ENCODE measurements at regions not wholly inside any gene's neighbourhood (a gene's known extent, or its start where the extent isn't known, plus 50 kb on each side); places are given as distances from the start of the nearest gene placed in this dataset.
A peak's percentile ranks its signal among the peaks of the same experiment; 100 is the strongest.

DNA sequence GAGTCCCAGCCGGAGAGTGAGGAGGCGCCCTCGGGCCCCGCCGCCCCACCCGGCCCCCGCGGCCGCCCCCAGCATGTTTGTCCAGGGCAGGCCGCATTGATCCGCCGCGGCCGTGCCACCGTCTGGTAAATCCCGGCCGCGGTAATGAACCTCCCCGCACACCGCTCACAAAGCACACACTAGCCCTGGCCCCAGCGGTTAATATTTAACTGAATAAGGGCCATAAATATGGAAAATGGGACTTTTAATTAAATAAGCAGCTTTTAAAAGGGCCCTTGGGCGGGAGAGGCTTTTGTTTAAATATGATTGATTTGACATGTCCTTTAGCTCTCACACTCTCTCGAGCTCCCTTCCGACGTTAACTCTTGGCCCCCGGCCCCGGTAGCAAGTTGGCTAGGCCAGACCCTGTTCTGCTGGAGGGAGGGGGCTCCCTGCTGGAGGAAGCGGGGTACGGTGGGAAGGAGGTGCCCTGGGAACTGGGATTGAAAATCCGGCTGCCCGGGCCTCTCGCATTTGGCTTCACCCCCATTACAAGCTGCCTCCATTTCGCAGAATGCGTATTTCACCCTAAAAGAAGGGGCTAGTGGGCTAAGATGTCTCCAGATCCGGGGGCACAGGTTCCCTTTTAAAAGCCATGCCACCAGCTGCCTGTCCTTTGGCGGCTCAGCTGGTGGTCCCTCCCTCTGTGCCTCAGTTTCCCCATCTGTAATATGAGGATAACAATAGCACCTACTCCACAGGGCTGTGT is 199.8 kb downstream of the RBM19 start:
- peak; percentile 95 for DNase-seq

DNA sequence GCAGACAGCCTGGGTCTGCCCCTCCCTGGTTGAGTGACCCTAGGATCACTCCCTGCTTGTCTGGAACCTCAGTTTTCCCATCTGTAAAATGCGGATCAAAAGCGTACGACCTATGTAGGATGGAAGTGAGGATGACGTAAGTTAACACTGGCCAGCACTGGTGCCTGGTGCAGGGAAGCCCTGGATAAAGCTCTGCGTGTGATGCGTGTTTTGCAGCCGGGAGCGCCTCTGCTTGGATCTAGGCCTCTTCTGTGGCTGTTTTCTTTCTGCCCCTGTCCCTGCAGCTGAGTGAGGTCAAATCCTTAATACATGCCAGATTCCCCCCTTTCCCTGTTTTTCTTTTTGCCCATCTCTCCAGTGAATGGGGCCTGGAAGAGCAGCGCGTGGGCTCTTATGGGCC is 201.5 kb downstream of the RBM19 start:
- DNase-seq = no peak

DNA sequence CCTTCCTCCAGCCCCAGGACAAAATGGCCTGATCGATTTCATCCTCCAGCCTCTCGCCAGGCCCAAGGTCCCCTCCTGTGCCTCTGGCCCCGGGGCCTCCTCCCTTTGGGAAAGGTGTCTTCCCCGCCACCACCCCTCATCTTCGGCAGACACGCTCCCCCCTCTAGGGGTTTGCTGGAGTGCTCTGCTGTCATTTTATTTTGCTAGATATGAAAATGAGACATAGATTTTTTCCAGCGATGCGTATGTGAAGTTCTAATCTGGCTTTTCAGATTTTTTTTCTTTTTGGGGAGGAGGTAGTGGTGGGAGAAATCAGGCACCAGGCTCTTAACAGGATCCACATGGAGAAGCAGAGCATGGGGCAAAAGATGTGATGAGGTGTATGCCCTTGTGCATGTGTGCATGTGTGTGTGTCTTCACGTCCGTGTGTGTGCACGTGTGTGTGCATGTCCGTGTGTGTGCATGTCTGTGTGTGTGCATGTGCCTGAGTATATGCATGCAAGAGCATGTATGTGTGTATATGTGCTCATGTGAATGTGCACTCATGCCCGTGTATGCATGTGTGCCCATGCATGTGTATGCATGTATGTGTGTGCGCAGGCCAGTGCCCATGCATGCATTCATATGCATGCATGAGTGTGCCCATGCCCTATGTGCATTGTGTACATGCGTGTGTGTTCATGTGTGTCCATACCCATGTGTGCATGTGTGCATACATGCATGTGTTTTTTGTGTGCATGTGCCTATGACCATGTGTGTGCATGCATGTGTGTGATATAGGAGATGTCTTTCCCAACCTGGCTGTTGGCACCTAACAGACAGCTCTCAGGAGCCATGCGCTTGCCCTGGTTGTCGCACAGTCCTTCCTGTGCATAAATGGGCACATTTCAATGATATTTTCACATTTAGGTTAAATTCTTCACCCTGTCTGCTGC is 203.0 kb downstream of the RBM19 start:
- no peak for DNase-seq

DNA sequence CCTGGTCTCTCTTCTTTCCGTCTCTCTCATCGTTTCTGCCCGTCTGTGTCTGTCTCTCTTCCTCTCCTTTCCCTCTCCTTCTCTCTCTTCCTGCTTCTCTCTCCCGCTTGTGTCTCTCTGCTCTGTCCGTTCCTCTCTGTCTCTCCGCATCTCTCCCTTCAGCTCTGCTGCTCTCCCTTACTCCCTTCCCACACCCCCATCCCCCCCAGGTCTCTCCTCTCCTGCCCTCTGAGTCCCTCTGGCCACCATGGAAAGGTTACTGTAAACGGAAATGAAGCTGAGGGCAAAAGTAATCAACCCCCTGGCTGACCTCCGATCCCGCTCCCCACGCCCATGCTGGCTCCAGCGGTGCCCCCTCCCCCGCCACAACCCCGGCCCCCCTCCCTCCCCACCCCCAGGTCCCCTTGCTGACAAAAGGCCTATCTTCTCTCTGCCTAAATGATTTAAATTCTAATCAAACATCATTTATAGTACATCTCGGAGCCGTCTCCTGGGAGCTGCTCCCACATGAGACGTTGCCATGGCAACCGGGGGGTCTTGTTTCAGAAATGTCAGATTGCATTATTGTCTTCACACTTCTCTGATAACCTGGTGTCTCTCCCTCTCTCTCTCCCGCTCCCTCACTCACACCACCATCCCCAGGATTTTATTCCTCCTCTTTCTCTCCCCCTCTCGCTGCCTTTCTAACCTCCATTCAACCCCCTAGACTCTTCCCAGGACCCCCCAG is 203.8 kb downstream of the RBM19 start:
- peak; percentile 21 for DNase-seq

DNA sequence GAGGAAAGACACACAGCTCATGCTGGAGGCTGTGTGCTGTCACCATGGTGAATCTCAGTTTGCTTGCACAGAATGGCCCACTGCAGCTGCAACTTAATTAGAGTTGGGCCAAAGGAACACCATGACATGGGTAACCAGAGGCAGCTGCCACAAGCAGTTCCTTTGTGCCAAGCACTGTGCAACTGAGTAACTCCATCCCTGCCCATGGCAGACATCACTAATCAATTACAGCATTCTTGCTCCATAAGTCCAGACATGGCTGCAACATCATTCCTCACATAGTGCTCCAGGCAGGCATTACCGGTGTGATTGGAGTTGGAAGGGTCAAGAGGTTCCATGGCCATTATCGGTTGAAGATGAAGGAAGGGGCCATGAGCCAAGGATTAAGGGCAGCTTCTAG is 207.0 kb downstream of the RBM19 start:
- peak; percentile 29 for DNase-seq

DNA sequence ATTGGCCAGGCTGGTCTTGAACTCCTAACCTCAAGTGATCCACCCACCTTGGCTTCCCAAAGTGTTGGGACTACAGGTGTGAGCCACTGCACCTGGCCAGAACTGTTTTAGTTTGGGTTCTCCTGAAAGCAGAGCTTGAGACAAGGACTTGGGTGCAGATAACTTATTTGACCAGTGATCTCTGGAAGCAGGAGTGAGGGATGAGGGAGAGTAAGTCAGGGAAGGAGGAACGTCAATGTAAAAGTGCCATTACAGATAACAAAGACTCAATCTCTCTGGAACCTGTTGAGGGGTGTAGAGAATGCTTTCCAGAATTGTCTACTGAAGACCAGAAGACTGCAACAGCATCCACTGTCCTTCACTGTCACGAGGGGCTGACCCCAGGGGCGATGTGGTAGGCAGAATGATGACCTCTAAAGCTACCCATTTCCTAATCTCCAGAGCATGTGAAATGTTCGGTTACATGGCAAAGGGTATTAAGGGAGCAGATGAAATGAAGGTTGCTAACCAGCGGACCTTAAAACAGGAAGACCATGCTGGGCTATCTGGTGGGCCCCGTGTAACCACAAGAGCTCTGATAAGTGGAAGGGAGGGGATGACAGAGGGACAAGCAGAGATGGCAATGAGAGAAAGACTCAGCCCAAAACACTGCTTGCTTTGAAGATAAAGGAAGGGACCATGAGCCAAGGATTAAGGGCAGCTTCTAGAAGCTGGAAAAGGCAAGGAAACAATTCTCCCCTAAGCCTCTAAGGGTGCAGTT is 207.8 kb downstream of the RBM19 start:
- DNase-seq = no peak

DNA sequence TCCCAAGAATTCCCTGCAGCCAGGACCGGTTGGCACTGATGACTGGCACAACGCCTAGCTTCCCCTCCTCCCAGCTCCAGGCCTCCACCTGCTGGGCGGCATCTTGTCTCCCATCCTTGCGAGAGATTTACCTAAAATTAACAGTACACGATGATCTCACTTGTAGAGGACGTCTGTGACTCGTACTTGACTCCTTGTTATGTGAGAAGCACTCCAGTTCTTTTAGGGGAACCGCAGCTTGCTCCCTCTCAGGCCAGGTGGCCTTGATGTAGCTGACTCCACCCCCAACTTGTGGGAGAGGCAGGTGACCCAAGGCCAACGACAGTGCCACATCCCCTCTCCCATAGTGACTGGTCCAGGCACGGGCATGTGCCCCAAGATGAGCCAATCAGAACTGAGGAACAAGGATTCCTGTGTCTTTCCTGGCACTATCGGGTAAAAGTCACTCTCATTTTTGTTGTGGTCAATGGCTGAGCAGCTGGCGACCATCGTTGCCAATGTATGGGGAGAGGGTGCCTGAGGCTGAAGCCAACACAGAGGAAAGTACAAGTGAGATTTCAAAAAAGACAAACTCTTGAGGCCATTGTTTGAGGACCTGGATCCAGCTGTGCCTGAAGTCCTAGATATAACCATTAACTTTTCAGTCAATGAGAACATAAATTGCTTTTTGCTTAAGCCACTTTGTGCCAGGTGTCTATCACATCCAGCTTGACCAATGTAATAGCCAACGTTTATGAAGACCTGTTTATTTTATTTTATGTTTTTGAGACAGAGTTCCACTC is 208.7 kb downstream of the RBM19 start:
- DNase-seq = peak; percentile 62

DNA sequence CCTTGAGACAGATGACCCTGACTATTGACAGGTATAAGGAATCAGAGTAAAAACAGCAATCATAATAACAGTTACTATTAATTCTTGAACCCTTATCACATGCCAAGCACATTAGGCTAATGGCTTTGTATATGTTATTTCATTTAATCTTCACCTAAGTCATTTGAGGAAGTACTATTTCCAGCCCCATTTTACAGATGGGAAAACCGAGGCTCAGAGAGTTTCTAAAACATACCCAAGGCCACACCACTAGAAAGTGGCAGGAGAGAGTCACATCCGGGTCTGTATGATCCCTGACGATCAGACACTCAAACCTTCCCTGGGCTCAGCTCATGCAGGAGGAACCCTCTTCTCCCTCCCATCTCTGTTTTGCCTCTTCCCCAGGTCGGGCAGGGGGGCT is 209.5 kb downstream of the RBM19 start:
- DNase-seq = no peak

DNA sequence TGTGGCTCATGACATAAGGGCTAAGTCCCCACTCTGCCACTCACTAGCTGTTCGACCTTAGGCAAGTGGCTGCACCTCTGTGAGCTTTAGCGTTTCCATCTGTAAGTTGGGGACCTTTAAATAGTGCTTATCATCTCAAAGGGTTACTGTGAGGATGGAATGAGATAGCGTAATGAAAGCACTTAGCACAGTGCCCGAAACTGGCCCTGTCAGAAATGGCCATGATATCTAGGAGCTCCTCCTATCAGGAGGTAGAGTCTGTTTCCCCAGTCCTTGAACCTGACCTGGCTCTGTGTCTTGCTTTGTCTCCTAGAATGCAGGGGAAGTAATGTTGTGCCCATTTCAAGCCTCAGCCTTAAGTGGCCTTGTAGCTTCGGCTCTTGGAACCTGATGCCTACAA is 211.0 kb downstream of the RBM19 start:
- no peak for DNase-seq

DNA sequence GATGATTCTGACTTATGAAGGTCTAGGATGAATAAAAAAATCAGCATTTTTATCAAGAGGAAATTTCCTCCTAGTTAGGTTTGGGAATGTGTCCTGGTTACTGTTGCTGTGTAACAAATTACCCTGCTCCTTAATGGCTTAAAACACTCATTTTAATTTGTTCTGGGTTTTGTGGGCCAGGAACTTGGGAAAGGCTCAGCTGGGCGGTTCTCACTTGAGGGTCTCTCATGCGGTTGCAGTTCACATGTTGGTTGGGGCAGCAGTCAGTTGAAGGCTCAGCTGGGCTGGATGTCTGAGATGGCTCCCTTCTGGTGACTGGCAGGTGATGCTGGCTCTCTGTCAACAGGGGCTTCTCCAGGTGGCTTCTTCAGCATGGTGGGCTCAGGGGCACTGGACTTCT is 214.6 kb downstream of the RBM19 start:
- no peak for DNase-seq

DNA sequence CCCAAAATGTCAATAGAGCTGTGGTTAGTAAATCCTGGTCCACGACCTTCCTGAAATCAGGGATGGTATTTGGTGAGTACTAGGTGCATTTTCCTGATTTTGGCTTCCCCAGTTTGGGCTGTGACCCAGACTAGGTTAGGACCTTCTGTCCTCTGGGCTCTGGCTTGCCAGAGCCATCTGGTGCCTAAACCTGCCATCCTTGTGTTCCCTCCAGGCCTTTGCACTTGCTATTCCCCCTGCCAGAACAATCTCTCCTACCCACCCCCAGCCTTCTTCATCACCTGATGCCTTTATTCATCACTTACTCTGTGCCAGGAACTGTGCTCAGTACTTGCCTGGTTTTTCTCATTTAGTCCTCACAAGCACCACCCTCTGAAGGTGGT is 216.7 kb downstream of the RBM19 start:
- DNase-seq = no peak

DNA sequence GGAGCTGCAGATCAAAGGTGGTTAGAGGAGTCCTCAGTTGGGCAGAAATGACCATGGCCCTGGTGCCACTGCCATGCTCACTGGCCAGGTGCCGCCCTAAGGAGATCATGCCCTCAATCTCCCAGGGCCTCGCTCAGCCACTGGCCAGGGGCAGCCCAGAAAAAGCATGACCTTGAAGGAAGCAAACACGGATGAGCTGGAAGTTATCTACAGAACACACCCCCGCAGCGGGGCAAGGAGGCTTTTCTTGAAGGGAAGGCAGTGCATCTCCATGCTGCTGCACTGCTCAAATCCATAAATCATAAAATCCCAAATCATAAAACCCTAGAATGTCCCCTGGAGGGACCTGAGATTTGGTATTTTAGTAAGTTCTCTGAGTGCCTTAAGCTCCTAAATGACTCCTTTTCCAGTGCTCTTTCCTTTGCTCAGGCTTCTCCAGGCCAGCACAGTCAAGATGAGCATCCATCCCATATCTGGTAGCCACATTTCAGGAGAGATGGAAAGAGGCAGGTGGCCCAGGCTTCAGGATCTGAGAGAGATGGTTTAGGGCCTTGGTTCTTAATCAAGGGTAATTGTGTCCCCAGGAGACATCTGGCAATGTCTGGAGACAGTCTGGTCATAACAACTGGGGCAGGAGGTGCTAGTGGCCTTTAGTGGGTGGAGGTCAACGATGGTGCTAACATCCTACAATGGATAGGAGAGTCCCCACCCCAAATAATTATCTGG is 217.3 kb downstream of the RBM19 start:
- DNase-seq = no peak

DNA sequence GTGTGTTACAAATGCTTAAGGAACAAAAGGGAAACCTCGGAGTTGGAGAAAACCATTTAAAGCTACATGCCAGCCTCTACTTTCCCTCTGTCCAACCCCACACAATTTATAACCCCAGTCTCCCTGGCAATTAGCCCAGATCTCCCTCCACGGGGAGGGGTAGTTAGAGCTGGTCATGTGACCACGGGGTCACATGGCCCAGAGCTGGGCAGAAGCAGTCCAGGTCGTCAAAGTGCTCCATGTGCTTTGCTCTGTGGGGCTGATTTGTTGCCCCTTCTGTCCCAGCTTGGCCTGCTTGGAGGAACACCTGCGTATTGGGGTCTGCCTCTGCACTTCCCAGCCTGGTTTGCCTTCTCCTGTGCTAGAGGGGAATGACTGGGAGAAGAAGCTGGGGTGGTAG is 219.1 kb downstream of the RBM19 start:
- DNase-seq = peak; percentile 48

DNA sequence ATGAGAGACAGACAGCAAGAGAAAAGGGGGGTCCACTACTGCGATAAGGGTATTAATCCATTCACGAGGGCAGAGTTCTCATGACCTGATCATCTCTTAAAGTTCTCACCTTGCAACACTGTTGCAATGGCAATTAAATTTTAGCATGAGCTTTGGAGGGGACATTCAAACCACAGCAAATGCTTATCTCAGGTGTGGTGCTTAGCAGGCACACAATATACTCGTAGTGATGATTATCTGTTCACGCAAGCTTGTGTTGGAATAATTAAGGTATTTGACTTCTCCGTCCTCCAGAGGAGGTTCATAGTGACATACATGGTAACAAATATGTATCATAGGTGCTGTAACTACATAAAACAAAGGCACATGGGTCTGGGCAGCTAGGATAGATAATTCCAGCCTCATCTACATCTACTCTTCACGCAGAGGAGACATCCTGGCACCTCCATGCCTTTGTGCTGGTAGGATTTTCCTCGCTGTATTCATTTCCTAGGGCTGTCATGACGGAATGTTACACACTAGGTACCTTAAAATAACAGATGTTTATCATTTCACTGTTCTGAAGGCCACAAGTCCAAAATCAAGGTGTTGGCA is 221.2 kb downstream of the RBM19 start:
- DNase-seq = no peak

DNA sequence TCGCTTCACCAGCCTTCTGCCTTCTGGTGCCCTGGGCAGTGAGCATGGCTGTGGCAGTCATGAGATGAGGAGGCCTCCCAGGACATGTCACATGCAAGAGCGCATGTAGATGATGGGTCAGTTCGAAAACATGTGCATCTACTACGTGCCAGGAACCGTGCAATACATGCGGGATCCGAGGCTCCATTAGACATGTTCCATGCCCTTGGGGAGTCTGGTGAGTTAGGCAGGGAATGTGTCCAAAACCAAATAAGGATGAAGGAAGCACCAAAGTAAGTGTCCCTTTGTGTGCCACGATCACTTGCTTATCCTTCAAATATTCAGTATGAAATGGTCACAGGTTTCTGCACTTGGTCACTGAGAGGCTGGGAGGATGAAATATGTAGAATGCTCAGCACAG is 223.3 kb downstream of the RBM19 start:
- no peak for DNase-seq

DNA sequence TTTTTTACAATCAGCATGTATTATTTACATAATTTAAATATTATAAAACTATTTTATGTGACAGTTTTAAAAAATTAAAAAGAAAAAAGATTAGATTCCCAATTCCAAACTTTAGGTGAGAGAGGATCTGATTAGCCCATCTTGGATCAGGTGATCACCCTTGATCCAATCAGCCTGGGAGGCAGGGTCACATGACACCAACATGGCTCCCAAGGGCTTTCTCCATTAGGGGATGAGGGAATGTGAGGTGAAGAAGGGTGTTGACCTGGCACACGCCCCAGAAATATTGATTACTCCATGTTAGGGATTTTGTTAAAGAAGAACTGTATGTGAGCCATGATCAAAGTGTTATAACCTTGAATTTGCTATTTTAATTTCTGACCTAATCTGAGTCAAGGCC is 225.4 kb downstream of the RBM19 start:
- DNase-seq = no peak

DNA sequence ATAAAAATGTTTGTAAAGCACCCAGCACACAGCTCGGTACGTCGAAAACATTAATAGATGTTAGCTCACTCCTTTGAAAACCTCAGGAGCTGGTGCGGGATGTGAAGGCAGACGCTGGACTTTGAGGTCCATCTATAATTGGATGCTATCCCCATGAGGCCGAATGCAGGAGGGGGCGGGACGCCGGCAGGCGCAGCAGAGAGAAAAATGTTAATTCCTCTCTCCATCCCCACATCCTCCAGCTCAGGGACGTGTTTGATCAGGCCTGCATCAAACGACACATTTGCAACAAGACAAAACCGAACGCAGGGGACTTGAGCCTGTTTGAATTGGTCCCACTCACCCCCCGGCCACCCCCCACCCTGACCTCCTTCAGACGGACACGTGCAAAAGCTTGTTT is 231.0 kb downstream of the RBM19 start:
- DNase-seq = no peak

DNA sequence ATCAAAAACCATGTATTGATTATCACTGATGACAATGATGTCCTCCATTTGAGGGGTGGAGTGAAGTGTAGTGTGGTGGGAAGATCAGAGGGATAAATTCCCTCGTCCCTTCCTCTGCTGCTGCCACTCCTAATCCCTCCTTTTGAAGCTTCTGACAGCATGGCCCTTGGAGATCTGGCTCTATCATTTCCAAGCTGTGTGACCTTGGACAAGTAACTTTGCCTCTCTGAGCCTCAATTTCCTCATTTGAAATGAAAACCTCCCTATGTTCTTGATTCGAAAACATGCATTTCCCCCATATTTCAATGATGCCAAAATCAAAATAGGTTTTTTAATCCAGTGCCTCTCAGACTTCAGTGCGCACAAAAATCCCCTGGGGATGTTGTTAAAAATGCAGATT is 231.6 kb downstream of the RBM19 start:
- DNase-seq = no peak

DNA sequence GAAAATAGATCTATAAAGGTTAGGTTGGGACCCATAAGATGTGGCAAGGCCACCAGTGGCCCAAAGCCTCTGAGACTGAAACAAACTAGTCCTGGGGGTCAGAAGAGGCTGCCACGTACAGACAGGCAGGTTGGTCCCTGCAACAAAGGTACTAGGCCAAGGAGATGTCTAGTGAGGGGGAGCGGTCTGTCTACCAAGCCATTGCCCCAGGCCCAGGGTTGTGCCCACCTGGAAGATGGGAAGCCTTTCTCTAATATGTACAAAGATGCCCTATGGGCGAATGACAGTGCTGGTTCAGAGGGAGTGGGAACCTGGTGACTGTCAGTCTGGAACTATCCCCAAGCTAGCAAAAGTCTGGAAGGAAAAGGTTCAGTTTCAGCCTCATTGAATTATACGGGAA is 233.2 kb downstream of the RBM19 start:
- no peak for DNase-seq

DNA sequence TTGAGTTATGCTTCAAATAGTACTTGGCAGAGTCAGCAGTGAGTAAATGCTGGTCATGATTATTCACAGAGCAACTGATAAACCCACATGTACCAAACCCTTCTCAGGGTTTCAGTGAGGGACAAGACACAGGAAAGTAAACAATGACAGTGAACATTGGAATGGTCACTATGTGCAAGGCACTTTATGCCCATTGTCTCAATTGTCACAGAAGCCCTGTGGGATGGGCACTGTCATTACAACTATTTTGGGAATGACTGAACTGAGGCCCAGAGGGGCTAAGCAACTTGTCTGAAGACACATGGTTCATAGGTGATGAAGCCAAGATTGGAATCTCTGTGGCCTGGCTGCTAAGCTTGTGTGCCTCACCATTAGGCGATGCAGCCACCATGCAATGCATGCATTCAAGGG is 238.5 kb downstream of the RBM19 start:
- DNase-seq = no peak

DNA sequence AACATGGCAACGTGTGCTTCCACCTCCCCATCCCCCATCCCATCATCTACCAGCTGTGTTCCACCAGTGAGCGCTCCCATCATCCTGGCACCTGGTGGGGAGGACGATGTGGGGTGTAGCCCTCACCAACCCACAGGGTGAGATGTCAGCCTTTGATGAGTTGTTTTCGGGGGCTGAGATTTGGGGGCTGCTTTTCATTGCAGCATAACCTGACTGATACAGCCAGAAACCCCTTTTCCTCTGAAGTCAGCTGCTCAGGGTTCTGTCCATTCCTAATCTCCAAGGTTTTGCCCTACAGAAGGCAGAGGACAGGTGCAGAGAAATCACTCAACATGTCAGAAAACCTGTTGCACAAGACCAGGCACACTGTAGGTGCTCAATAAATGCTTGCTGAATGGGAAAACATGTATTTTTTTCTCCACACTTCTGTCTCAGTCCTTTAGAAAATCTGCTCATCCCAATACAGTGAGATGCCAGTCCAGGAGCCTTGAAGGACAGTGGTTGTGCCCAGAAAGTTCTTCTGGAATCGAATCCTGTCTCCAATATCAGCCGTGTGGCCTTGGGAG is 239.8 kb downstream of the RBM19 start:
- no peak for DNase-seq
